PC-3 (cell line): ENCODE measurements at regions not wholly inside any gene's neighbourhood (a gene's known extent, or its start where the extent isn't known, plus 50 kb on each side); places are given as distances from the start of the nearest gene placed in this dataset.

Source experiments
- EZH2 ChIP-seq: fragments of 300-600 bp; sonication (generic); IDR thresholded peaks from one replicate; pipeline ENCODE4 v1.6.1; 2017; ENCODE audit warnings: antibody characterized with exemption, mild to moderate bottlenecking, low read length; ENCODE audit not compliant: unreplicated experiment
- EZH2phosphoT487 ChIP-seq: fragments of 300-600 bp; sonication (generic); IDR thresholded peaks from 2 replicates; pipeline ENCODE4 v1.6.1; 2018; ENCODE audit warnings: mild to moderate bottlenecking, antibody characterized with exemption, low read length, borderline replicate concordance
- TF ChIP-seq, protein P1 (sequence below): fragments of 300-600 bp; sonication (generic); conservative IDR thresholded peaks from 2 replicates; pipeline ENCODE4 v1.5.1; 2017; ENCODE audit warnings: antibody characterized with exemption, low read depth, mild to moderate bottlenecking, low read length

DNA sequence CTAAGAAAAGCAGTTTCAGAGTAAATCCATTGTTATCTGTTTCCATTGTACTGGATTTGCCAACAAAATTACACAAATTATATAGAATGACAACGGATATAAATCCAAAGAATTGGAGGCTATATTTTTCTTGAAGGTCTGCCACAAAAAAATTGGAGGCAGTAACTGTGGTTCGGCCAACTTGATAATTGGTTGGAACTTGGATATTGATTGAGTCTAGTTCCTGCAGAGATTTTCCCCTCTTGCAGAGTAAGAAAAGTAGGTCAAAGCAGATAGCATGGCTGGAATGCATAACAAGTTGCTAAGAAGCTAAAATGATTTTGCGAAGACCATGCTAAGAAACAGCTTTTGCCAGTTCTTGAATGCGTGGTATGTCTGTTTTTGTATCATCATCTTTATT is 269.6 kb upstream of the CFAP20DC start:
- TF ChIP-seq, protein P1, sequence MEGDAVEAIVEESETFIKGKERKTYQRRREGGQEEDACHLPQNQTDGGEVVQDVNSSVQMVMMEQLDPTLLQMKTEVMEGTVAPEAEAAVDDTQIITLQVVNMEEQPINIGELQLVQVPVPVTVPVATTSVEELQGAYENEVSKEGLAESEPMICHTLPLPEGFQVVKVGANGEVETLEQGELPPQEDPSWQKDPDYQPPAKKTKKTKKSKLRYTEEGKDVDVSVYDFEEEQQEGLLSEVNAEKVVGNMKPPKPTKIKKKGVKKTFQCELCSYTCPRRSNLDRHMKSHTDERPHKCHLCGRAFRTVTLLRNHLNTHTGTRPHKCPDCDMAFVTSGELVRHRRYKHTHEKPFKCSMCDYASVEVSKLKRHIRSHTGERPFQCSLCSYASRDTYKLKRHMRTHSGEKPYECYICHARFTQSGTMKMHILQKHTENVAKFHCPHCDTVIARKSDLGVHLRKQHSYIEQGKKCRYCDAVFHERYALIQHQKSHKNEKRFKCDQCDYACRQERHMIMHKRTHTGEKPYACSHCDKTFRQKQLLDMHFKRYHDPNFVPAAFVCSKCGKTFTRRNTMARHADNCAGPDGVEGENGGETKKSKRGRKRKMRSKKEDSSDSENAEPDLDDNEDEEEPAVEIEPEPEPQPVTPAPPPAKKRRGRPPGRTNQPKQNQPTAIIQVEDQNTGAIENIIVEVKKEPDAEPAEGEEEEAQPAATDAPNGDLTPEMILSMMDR: no peak
- TF ChIP-seq EZH2phosphoT487 (no peak), EZH2 (no peak)
